ENCODE measurements at regions not wholly inside any gene's neighbourhood (a gene's known extent, or its start where the extent isn't known, plus 50 kb on each side); places are given as distances from the start of the nearest gene placed in this dataset.

DNA sequence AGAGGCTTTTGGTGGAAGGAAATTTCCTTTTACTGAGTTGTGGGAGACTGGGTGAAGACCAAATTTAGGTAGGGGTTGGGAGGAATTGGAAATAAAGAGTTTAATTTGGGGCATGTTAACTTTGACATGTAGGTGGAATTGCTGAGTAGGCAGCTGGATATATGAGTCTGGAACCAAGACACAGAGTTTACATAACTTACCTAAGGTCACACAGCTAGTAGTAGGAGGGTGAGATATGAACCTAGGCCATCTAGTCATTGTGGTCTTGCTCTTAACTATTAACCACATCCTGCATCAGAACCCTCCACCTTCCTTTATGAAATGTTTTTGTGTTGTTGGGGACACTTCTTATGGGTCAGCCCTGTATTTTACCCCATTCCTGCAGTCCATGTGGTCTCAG lies 113.1 kb downstream of the ICOS start:
- no peak for DNase-seq (ENCODE audit: low read depth)

DNA sequence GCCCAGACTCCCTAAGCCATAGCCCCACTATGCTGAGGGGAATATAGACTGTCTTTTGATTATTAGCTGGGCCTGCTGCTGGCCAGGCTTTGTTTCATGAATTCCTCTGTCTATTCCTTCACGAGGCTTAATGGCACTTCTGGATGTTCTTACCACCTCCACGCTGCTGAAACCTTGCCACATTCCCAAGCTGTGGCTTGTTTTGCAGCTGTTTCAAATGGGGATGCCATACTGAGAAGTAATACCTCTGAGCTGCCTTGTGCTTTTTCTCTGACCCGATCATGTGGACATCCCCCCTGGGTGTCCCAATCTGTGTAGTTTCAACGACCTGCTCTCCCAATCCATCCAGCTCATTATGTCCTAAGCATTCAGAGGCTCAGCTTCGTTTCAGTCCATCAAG lies 114.1 kb downstream of the ICOS start:
- no peak for DNase-seq (ENCODE audit: low read depth)

DNA sequence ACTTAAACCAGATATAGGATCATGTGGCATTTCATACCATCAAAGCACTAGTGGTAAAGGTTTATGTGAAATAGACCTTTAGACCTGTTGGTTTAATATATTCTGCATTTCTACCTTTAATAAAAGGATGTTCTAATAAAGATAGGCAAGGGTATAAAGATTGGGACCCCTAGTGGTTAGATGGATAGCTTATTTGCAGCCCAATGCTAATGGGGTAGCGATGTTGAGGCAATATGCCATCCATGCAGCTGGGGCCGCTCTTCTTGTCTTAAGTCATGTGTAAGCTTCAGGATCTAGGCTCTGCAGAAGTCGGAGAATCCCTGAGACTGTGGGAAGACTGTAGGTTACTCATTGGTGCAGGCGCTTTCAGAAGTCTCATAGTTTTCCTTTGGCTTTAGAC lies 114.9 kb downstream of the ICOS start:
- DNase-seq (ENCODE audit: low read depth): no peak

DNA sequence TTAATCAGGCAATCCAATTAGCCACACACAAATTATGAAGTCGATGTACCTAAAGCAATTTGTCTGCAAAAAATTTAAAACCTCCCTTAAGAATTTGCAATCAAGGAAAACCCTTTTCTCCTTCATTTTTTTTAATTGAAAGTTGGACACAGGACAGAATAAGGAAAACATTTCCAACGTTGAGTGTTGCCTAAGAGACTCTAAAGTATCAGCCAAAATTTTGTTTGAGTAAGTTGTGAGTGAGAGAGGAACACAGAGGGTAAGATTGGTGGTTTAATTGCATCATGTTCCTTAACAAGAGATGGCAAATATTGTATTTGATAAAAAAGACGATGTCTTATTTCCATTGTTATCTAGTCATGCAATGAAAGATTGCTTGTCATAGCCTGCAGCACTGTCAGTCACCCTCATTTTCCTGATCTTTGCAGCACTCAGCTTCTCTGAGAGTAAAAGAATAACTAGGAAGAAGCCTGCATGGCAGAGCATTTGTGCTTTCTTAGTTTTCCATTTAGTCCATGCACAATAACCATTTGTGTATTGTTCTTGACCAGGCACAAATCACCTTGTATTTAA lies 115.5 kb downstream of the ICOS start:
- DNase-seq (ENCODE audit: low read depth): no peak

GRCh38 chr2:204059016-204059415 lies 122.5 kb downstream of the ICOS start:
- no peak for DNase-seq (ENCODE audit: low read depth)

- no peak for DNase-seq (ENCODE audit: low read depth)
Measured at GRCh38 chr2:204060841-204061240, 124.3 kb downstream of the ICOS start.

GRCh38 chr2:204061241-204061640 lies 124.7 kb downstream of the ICOS start:
- DNase-seq (ENCODE audit: low read depth): no peak

- no peak for DNase-seq (ENCODE audit: low read depth)
Measured at GRCh38 chr2:204064119-204064518, 127.6 kb downstream of the ICOS start.

DNA sequence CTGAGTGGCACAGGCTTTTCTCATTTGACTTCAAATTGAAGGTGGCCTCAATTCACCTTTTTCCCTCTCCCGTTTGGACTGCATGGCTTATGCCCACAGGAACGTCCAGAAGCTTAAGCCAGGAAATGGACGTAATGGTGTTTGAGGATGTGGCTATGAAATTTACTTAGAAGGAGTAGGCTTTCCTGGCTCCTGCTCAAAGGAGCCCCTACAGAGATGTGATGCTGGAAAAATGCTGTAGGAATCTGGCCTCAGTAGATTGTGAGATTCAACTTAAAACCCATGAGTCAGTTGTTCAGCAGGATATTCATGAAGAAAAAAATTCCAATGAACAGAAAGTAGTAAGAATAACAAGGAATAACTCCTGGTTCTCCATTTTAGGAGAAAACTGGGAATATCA lies 129.0 kb downstream of the ICOS start:
- DNase-seq (ENCODE audit: low read depth): no peak

DNA sequence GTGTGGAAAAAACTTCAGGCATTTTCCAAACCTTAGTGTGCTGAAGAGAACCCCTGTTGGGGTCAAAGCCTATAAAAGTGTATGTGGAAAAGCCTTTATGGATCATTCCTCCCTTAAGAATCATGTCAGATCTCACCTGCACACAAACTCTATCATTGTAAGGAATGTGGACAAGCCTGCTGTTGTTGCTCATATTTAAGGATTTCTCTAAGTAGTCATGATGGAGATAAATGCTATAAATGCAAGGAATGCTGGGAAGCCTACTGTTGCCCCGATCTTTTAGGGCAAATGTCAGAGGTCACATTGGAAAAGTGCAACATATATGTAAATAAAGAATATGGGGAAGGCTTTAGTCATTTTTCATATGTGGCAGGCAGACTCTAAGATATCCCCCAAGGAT lies 129.5 kb downstream of the ICOS start:
- no peak for DNase-seq (ENCODE audit: low read depth)

DNA sequence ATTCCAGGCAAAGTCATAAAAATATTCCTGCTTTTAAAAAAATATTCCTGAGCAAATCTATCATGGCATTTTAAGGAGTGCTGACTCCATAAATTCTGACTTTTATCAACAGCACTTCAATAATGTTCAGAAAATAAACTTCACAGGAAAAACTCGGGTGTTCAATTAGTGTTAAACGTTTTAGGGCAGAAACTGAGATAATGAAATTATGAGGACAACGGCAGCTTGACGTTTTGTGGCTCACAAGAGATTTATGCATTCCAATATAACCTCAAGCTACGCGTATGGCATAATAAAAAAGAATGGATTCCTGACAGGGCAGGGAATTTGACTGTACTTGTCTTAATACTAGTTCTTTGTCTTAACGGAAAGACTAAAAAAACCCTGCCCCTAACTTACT lies 133.2 kb downstream of the ICOS start:
- no peak for DNase-seq (ENCODE audit: low read depth)

GRCh38 chr2:204072443-204073324 lies 136.1 kb downstream of the ICOS start:
- DNase-seq (ENCODE audit: low read depth): no peak

GRCh38 chr2:204074456-204074855 lies 137.9 kb downstream of the ICOS start:
- peak; percentile 40 for DNase-seq (ENCODE audit: low read depth)

- DNase-seq (ENCODE audit: low read depth): no peak
Measured at GRCh38 chr2:204078003-204078698, 141.6 kb downstream of the ICOS start.

DNA sequence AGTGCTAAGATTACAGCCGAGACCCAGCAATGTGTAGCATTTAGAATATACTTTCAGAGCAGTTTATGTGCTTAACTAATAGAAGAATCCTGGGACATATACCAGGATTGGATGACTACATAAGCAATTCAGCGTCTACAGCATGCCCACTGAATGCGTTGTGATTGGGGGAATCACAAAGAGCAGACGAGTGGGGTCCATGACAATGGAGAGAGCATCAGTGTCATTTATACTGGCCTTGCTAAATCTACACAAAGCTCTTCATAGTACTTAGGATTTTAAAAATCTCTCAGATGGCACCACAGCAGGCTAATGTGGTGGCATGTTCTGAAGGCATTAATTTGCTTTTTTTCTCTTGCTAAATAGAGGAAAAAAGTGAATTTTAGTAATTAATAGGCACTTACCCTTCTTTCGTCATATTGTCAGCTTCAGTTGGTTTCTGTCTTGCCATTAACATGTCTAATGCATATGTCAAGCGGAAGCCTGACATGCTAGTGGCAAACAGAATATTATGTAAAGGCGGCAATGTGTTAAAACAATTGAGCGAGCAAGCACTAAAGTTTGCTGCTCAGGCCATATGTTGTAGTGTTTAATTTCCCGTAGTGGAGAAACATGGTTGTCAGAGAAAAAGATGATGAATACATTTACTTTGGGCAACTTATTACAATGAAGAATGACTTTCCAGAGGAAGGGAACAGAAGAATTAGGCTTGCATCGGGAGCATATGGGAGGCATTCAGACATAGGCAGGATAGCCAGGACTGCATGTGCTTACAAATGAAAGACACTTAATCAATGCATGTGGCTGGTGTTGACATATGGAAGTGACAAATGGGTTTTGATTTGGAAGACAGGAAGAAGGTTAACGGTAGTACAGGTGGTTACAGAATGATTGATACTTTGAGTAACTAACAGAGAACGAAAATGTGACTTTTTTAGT lies 145.2 kb downstream of the ICOS start:
- no peak for DNase-seq (ENCODE audit: low read depth)

DNA sequence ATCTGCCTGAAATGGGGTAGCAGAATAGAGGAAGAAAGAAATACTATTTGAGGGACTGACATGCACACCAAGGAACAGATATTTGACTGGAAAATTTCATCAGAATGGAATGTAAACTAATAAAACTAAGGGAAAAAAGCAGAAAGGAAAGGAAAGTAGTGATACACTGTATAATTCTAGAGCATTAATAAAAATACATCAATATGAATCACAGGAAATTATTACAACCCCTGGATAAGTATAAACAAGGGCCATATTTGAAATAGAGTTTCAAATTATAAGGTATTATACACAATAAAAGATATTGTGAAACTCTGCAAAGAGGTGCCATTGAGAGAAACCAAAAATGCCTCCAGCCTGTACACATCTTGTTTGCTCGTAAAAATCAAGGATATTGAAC lies 149.6 kb downstream of the ICOS start:
- no peak for DNase-seq (ENCODE audit: low read depth)

- DNase-seq (ENCODE audit: low read depth): no peak
Measured at GRCh38 chr2:204089105-204089504, 152.5 kb downstream of the ICOS start.

- peak; percentile 7 for DNase-seq (ENCODE audit: low read depth)
Measured at GRCh38 chr2:204089574-204089973, 153.0 kb downstream of the ICOS start.

GRCh38 chr2:204090021-204090420 lies 153.5 kb downstream of the ICOS start:
- DNase-seq (ENCODE audit: low read depth): no peak

DNA sequence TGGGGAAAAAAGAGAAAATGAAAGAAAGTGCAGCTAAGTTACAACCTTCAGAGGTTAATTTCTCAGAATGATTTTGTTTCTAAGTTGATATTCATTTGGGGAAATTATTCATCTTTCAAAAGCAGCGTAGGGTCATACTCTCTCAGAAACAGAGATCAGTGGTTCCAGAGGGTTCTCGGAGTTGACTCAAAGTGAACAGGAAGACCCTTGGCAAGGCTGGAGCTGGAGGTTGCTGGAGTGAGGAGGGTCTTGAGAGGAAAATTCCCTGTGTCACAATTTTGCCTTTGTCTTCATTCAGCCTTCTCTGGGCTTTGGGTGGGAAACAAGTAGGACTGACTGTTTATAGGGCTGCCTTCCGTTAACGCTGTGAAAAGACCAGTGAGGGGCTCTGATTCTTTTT lies 168.2 kb downstream of the ICOS start:
- no peak for DNase-seq (ENCODE audit: low read depth)

DNA sequence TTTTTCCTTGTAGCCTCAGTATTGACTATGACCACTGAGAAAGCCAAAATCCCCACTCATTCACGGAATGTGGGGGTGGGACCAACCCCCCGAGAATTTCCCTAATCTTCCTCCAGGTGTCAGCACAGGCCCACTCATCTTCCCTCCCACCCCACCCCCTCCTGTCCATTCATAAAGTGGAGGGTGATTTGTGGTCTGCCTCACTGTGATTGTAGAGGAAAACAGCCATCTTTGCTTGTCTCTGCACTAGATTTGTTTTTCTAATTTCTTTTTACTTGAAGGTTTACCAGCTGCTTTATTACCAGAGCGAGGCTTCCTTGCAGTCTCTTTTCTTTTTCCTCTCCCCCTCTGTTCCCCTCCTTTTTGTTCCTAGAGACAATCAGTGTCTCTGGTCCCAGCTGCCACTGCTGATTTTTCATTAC lies 171.8 kb downstream of the ICOS start:
- DNase-seq (ENCODE audit: low read depth): no peak

- no peak for DNase-seq (ENCODE audit: low read depth)
Measured at GRCh38 chr2:204108781-204109295, 172.3 kb downstream of the ICOS start.

All from amniotic epithelial cell (primary cell).